GF-D8 (cell line): ENCODE measurements at regions not wholly inside any gene's neighbourhood (a gene's known extent, or its start where the extent isn't known, plus 50 kb on each side); places are given as distances from the start of the nearest gene placed in this dataset.

ENCODE experiments used
- DNase-seq: peaks from one replicate; lab custom pipeline; 2025; lab: John Stamatoyannopoulos, UW

GRCh38 chr4:3715855-3716630, 50.1 kb upstream of the ADRA2C start:
- no peak for DNase-seq

- DNase-seq: no peak
Measured at GRCh38 chr4:3715061-3715854, 50.9 kb upstream of the ADRA2C start.

DNA sequence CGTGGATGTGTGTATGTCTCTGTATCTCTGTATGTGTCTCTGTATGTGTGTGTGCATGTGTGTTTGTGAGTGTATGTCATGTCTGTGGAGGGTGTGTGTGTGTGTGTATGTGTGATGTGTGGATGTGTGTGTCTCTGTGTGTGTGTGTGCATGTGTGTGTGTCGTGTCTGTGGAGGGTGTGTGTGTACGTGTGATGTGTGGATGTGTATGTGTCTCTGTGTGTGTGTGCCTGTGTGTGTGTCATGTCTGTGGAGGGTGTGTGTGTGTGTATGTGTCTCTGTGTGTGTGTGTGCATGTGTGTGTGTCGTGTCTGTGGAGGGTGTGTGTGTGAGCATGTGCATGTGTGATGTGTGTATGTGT, 51.6 kb upstream of the ADRA2C start:
- DNase-seq: no peak

- no peak for DNase-seq
Measured at GRCh38 chr4:3713817-3714641, 52.2 kb upstream of the ADRA2C start.

DNA sequence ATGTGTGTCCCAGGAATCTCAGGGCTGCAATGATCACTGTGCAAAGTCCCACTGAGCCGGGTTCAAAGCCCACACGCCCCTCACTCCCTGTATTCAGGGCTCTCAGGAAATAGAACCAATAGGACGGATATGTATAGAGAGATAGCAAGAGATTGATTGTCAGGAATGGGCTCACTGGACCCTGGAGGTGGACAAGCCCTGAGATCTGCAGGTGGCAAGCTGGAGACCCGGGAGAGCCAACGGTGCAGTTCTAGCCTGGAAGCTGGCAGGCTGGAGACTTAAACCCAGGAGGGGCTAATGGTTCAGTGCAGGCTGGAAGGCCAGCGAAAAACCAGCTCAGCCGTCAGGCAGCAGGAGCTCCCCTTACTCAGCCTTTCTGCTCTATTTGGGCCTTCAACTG, 52.8 kb upstream of the ADRA2C start:
- DNase-seq: no peak

GRCh38 chr4:3712936-3713335, 53.2 kb upstream of the ADRA2C start:
- no peak for DNase-seq

DNA sequence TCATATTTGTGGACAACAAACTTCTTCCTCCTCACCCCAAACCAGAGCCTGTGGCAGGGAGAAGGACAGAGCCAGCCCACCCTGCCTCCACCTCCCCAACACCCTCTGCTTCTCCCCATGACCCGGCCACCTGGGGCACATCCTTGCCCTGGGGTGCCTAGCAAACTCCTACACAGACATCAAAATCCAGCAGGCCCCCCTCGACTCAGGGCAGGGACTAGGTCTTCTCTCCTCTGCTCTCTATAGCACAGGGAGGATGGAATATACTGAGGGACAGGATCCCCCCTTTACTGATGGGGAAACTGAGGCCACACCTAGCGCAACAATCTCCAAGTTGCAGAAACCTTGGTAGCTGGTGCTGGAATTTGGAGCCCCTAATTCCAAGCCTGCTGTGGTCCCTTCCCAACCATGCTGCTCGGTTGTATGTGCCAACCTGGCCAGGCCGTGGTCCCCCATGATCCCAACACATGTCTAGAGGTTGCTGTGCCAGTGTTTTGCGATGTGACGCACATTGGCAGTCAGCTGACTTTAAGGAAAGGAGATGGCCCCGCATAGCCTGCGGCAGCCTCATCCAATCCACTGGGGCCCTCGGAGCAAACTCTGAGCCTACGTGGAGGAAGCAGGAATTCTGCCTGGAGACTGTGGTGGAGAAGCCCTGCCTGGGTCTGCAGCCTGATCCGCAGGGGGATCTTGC, 53.9 kb upstream of the ADRA2C start:
- DNase-seq: no peak

- DNase-seq: no peak
Measured at GRCh38 chr4:3711183-3712111, 54.7 kb upstream of the ADRA2C start.

DNA sequence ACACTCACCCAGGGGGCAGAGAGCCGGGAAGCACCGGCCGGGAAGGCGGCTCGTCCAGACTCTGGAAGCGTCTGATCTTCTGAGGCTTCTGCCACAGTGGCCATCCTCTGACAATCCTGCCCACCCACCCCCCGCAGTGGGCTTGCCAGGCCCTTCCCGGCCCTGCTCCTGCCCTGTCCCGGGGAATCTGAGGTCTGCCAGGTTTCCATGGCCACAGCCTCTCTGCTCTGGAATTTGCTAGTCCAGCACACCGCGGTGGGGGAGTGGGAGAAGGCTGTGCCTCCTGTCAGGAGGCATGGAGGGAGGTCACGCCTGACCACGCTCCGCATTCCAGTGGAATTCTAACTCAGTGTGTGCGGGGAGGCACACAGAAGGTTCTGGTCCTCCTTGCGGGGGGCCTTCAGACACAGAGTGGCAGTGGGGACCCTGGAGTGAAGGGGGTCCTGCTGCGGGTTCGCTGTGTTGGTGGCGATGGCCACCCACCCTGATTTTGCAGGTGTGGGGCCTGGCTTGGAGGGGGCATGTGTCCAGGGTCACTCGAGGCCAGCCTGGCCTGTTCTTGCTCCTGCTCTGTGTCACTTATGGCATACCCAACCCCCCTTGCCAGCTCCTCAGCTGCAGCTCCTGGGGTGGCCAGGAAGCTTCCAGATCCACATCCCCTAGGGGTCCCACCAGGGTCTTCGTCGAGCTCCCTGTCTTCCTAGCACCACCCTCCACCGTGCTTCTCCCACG, 55.6 kb upstream of the ADRA2C start:
- DNase-seq: no peak

DNA sequence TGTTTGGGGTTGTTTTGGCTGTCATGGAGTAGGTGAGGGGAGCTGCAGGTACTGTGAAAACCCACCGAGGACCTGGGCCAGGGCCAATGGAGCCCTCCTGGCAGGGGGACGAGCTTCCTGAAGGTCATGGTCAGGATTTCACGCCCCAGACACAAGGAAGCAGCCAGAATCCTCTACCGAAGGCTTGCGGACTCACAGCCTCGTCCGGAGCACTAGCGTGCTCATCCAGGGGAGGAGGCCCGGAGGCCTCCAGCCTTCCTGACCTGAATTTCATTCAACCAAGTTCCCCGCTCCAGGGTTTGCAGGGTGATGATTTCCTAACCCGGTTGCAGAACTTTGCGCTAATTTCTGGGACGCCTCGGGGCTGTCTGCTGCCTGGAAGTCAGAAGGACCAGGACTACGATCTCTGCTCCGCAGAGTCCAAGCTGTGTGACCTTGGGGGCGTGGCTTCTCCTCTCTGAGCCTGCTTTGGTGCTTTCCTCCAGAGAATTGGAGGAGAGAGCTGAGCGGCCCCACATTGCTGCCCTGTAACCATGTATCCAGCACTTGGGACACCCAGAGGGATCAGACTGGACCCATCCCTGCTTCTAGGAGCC, 56.2 kb upstream of the ADRA2C start:
- DNase-seq: no peak

- DNase-seq: no peak
Measured at GRCh38 chr4:3709061-3709845, 56.9 kb upstream of the ADRA2C start.

- DNase-seq: no peak
Measured at GRCh38 chr4:3708611-3709010, 57.6 kb upstream of the ADRA2C start.

- DNase-seq: no peak
Measured at GRCh38 chr4:3708103-3708510, 58.1 kb upstream of the ADRA2C start.

GRCh38 chr4:3707423-3708102, 58.6 kb upstream of the ADRA2C start:
- no peak for DNase-seq

GRCh38 chr4:3706565-3707422, 59.4 kb upstream of the ADRA2C start:
- no peak for DNase-seq

GRCh38 chr4:3706111-3706511, 60.1 kb upstream of the ADRA2C start:
- DNase-seq: no peak

- DNase-seq: no peak
Measured at GRCh38 chr4:3705236-3705987, 60.8 kb upstream of the ADRA2C start.
